Adrenal gland (tissue), 9 donors: ENCODE measurements at regions not wholly inside any gene's neighbourhood (a gene's known extent, or its start where the extent isn't known, plus 50 kb on each side); places are given as distances from the start of the nearest gene placed in this dataset.
A peak's percentile ranks its signal among the peaks of the same experiment; 100 is the strongest.

Source experiments
- DNase-seq, 7 donors: peaks; one replicate each; pipeline ENCODE4 v3.0.0-alpha.2; 2019 to 2020
- H3K27ac ChIP-seq, 5 donors: fragments of 200-600 bp; sonication (generic) in 4 of 5; 1 replicate in 3 of 5; 2 replicates in 2 of 5; pipeline versions ENCODE4 v1.5.1 to v1.8.0; 2016 to 2020; ENCODE audit warnings: mild to moderate bottlenecking in 1 of 5
- H3K27me3 ChIP-seq: fragments of 200-600 bp; 2 replicates; pipeline ENCODE4 v1.8.0; 2021
- H3K36me3 ChIP-seq, 2 donors: fragments of 200-600 bp; replicated peaks in 1 of 2; 1 replicate in 1 of 2; 2 replicates in 1 of 2; pipeline versions ENCODE4 v1.5.1 to v1.8.0; 2018 to 2022
- H3K4me1 ChIP-seq, 2 donors: fragments of 200-600 bp; replicated peaks in 1 of 2; 1 replicate in 1 of 2; 2 replicates in 1 of 2; pipeline versions ENCODE4 v1.5.1 to v1.8.0; 2018 to 2021
- H3K4me3 ChIP-seq, 4 donors: fragments of 200-600 bp; sonication (generic) in 3 of 4; one replicate each; pipeline ENCODE4 v1.5.1; 2016 to 2018
- H3K9me3 ChIP-seq, 3 donors: fragments of 200-600 bp; sonication (generic) in 1 of 3; replicated peaks in 1 of 3; 1 replicate in 2 of 3; 2 replicates in 1 of 3; pipeline versions ENCODE4 v1.5.1 to v1.8.0; 2016 to 2021
- CTCF ChIP-seq, 6 experiments: fragments of 450-650 bp in 4 of 6; fragments of 200-600 bp in 2 of 6; sonication (generic) in 1 of 6; IDR thresholded peaks; 1 replicate in 5 of 6; 2 replicates in 1 of 6; pipeline versions ENCODE4 v1.5.1 to v1.8.0; 2016 to 2021; ENCODE audit warnings: antibody characterized with exemption in 6 of 6, mild to moderate bottlenecking in 2 of 6, moderate library complexity in 1 of 6
- POLR2A ChIP-seq, 2 donors: fragments of 450-650 bp; IDR thresholded peaks; one replicate each; pipeline ENCODE4 v1.6.1; 2017; ENCODE audit warnings: antibody characterized with exemption in 2 of 2, mild to moderate bottlenecking in 2 of 2, moderate library complexity in 1 of 2
- WGBS, 4 donors: extraction: QIAGEN DNeasy Blood & Tissue Kit in 2 of 4; methylation state at CpG; one replicate each; pipeline versions ENCODE4 v1.1.5 to v1.1.7; 2013 to 2017; 5-methylcytosine and 5-hydroxymethylcytosine counted together
- intact Hi-C, 2 donors: fragments of 100-400 bp; cut with DNase I; formaldehyde crosslinking; loops; one replicate each; pipeline versions ENCODE4 v1.14.1 to v1.15.0; 2022 to 2023
- donor health status: healthy with polysubstance abuse.
- donor health status: Bipolar disorder and iron deficiency.
- donor health status: DM: yes; HTN: yes; CAD: no.
- donor health status: DM: no; HTN: no; CAD: no.
- donor health status: DM: no; HTN: no; CAD: no.

- H3K36me3 ChIP-seq, result no peaks in the 10 kb centered on the region
- H3K4me1 ChIP-seq, result no peaks in the 10 kb centered on the region
- no peaks in the 10 kb centered on the region for H3K27me3 ChIP-seq
- no peak overlapping the region for H3K4me3 ChIP-seq
- no peak for TF ChIP-seq CTCF (IDR thresholded peaks at IDR 0.05)
- TF ChIP-seq POLR2A (IDR thresholded peaks at IDR 0.05), result no peak
- H3K27ac ChIP-seq, result no peak overlapping the region
- DNase-seq, result no peak
- no peaks in the 10 kb centered on the region for H3K9me3 ChIP-seq
- 90 to 92% (median 90%) methylated on average over 5 of the region's 5 CpGs for WGBS, 4 donors
- intact Hi-C loops, result no loop called here
Measured at GRCh38 chr6:151671195-151671594, 136.3 kb upstream of the ESR1 start.

- no peaks in the 10 kb centered on the region for H3K36me3 ChIP-seq
- no peak overlapping the region for H3K4me3 ChIP-seq
- intact Hi-C loops, result no loop called here
- H3K4me1 ChIP-seq, result no peaks in the 10 kb centered on the region
- no peak overlapping the region for H3K27ac ChIP-seq
- H3K27me3 ChIP-seq, result no peaks in the 10 kb centered on the region
- DNase-seq, result no peak
- no peaks in the 10 kb centered on the region for H3K9me3 ChIP-seq
- TF ChIP-seq POLR2A (IDR thresholded peaks at IDR 0.05), result no peak
- TF ChIP-seq CTCF (IDR thresholded peaks at IDR 0.05), result no peak
- WGBS, 4 donors, result 80 to 100% (median 86%) methylated on average over 3 of the region's 3 CpGs
Measured at GRCh38 chr6:151674578-151674977, 132.9 kb upstream of the ESR1 start.

- TF ChIP-seq CTCF (IDR thresholded peaks at IDR 0.05) (peak; percentile 44 to 75 (median 64)), POLR2A (IDR thresholded peaks at IDR 0.05) (no peak)
- Histone ChIP-seq H3K9me3 (no peaks in the 10 kb centered on the region), H3K27ac (no peak overlapping the region), H3K4me3 (no peak overlapping the region), H3K27me3 (no peaks in the 10 kb centered on the region), H3K36me3 (no peaks in the 10 kb centered on the region), H3K4me1 (no peaks in the 10 kb centered on the region)
- intact Hi-C loops, result no loop called here
- whole genome bisulfite sequencing, 4 donors, result 52 to 66% (median 58%) methylated on average over 8 of the region's 8 CpGs
- peak in 4 of 7 donors; percentile 23 to 39 (median 30) for DNase-seq
Measured at GRCh38 chr6:151675746-151676459, 131.6 kb upstream of the ESR1 start.

- H3K36me3 ChIP-seq, result no peaks in the 10 kb centered on the region
- no peak for DNase-seq
- H3K4me3 ChIP-seq, result no peak overlapping the region
- intact Hi-C loops, result no loop called here
- no peaks in the 10 kb centered on the region for H3K9me3 ChIP-seq
- H3K27me3 ChIP-seq, result no peaks in the 10 kb centered on the region
- TF ChIP-seq POLR2A (IDR thresholded peaks at IDR 0.05), result no peak
- no peak for TF ChIP-seq CTCF (IDR thresholded peaks at IDR 0.05)
- H3K4me1 ChIP-seq, result no peaks in the 10 kb centered on the region
- WGBS, 4 donors, result 71 to 76% (median 73%) methylated on average over 7 of the region's 7 CpGs
- H3K27ac ChIP-seq, result no peak overlapping the region
Measured at GRCh38 chr6:151676460-151676945, 131.0 kb upstream of the ESR1 start.
